ENCODE measurements at regions not wholly inside any gene's neighbourhood (a gene's known extent, or its start where the extent isn't known, plus 50 kb on each side); places are given as distances from the start of the nearest gene placed in this dataset.

DNA sequence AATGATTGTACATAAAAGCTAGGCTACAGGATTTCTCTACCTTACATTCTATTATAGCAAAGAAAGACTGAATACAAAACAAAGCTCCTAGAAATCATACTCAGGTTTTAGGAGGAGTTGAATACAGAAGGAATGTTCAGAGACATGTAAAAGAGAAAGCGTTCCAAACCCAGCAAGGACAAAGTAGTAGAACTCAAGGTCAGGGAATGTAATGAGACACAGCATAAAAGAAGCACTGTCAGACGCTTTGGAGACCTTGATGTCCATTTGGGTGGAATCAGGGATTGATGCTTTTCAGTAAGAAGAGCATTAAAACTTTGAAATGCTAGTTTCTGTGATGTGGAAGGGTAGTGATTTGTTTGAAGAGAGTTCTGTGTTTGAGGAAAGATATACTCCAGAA lies 303.6 kb downstream of the PCDH7 start (continued):
- TF ChIP-seq POLR2AphosphoS5 (IDR thresholded peaks at IDR 0.05; ENCODE audit: low read depth, low read length) (no peak), CREB1 (IDR thresholded peaks at IDR 0.05) (no peak), SP4 (IDR thresholded peaks at IDR 0.05; ENCODE audit: low read length) (no peak), CTBP2 (IDR thresholded peaks at IDR 0.05; ENCODE audit: borderline replicate concordance, insufficient read depth, insufficient read length, low read length) (no peak), RBBP5 (IDR thresholded peaks at IDR 0.05; ENCODE audit: borderline replicate concordance, low read depth, low read length) (no peak)
- TF ChIP-seq, protein P1, sequence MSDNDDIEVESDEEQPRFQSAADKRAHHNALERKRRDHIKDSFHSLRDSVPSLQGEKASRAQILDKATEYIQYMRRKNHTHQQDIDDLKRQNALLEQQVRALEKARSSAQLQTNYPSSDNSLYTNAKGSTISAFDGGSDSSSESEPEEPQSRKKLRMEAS (IDR thresholded peaks at IDR 0.05): no peak
- TF ChIP-seq, protein P2, sequence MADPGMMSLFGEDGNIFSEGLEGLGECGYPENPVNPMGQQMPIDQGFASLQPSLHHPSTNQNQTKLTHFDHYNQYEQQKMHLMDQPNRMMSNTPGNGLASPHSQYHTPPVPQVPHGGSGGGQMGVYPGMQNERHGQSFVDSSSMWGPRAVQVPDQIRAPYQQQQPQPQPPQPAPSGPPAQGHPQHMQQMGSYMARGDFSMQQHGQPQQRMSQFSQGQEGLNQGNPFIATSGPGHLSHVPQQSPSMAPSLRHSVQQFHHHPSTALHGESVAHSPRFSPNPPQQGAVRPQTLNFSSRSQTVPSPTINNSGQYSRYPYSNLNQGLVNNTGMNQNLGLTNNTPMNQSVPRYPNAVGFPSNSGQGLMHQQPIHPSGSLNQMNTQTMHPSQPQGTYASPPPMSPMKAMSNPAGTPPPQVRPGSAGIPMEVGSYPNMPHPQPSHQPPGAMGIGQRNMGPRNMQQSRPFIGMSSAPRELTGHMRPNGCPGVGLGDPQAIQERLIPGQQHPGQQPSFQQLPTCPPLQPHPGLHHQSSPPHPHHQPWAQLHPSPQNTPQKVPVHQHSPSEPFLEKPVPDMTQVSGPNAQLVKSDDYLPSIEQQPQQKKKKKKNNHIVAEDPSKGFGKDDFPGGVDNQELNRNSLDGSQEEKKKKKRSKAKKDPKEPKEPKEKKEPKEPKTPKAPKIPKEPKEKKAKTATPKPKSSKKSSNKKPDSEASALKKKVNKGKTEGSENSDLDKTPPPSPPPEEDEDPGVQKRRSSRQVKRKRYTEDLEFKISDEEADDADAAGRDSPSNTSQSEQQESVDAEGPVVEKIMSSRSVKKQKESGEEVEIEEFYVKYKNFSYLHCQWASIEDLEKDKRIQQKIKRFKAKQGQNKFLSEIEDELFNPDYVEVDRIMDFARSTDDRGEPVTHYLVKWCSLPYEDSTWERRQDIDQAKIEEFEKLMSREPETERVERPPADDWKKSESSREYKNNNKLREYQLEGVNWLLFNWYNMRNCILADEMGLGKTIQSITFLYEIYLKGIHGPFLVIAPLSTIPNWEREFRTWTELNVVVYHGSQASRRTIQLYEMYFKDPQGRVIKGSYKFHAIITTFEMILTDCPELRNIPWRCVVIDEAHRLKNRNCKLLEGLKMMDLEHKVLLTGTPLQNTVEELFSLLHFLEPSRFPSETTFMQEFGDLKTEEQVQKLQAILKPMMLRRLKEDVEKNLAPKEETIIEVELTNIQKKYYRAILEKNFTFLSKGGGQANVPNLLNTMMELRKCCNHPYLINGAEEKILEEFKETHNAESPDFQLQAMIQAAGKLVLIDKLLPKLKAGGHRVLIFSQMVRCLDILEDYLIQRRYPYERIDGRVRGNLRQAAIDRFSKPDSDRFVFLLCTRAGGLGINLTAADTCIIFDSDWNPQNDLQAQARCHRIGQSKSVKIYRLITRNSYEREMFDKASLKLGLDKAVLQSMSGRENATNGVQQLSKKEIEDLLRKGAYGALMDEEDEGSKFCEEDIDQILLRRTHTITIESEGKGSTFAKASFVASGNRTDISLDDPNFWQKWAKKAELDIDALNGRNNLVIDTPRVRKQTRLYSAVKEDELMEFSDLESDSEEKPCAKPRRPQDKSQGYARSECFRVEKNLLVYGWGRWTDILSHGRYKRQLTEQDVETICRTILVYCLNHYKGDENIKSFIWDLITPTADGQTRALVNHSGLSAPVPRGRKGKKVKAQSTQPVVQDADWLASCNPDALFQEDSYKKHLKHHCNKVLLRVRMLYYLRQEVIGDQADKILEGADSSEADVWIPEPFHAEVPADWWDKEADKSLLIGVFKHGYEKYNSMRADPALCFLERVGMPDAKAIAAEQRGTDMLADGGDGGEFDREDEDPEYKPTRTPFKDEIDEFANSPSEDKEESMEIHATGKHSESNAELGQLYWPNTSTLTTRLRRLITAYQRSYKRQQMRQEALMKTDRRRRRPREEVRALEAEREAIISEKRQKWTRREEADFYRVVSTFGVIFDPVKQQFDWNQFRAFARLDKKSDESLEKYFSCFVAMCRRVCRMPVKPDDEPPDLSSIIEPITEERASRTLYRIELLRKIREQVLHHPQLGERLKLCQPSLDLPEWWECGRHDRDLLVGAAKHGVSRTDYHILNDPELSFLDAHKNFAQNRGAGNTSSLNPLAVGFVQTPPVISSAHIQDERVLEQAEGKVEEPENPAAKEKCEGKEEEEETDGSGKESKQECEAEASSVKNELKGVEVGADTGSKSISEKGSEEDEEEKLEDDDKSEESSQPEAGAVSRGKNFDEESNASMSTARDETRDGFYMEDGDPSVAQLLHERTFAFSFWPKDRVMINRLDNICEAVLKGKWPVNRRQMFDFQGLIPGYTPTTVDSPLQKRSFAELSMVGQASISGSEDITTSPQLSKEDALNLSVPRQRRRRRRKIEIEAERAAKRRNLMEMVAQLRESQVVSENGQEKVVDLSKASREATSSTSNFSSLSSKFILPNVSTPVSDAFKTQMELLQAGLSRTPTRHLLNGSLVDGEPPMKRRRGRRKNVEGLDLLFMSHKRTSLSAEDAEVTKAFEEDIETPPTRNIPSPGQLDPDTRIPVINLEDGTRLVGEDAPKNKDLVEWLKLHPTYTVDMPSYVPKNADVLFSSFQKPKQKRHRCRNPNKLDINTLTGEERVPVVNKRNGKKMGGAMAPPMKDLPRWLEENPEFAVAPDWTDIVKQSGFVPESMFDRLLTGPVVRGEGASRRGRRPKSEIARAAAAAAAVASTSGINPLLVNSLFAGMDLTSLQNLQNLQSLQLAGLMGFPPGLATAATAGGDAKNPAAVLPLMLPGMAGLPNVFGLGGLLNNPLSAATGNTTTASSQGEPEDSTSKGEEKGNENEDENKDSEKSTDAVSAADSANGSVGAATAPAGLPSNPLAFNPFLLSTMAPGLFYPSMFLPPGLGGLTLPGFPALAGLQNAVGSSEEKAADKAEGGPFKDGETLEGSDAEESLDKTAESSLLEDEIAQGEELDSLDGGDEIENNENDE (IDR thresholded peaks at IDR 0.05; ENCODE audit: insufficient replicate concordance, low read length): no peak
